ENCODE measurements at regions not wholly inside any gene's neighbourhood (a gene's known extent, or its start where the extent isn't known, plus 50 kb on each side); places are given as distances from the start of the nearest gene placed in this dataset.

- H3K9ac ChIP-seq (ENCODE audit: low read length), result no peak overlapping the region
- BruUV-seq (replicated peaks), result no TSS peak
- no peaks in the 10 kb centered on the region for H3K36me3 ChIP-seq (ENCODE audit: low read depth, low read length)
- no peaks in the 10 kb centered on the region for H3K27me3 ChIP-seq (ENCODE audit: low read length)
- no peak overlapping the region for H3K4me2 ChIP-seq (ENCODE audit: low read length)
- CTCF ChIA-PET, result no interaction called here
- no peak overlapping the region for H3K4me3 ChIP-seq (ENCODE audit: low read length)
- DNase-seq (no peak), ATAC-seq (no peak)
- H3K9me2 ChIP-seq (replicated peaks; ENCODE audit: low read length), result no peaks in the 10 kb centered on the region
- no peak for TF ChIP-seq CTCF (conservative IDR thresholded peaks at IDR 0.05; ENCODE audit: low read depth, low read length)
- TF ChIP-seq EZH2 (IDR thresholded peaks at IDR 0.05; ENCODE audit: low read length, unreplicated experiment), result no peak
- TF ChIP-seq EZH2phosphoT487 (IDR thresholded peaks at IDR 0.05; ENCODE audit: borderline replicate concordance, low read length), result no peak
- H3K27ac ChIP-seq (ENCODE audit: low read length), result no peak overlapping the region
- no peaks in the 10 kb centered on the region for H3K9me3 ChIP-seq (ENCODE audit: low read length)
- no peak overlapping the region for H2AFZ ChIP-seq (ENCODE audit: low read length)
- intact Hi-C loops (cut with micrococcal nuclease), result no loop called here
- POLR2A ChIA-PET (ENCODE audit: unreplicated experiment), result no interaction called here
- no peaks in the 10 kb centered on the region for H4K20me1 ChIP-seq (ENCODE audit: low read length)
- no peaks in the 10 kb centered on the region for H3K4me1 ChIP-seq (ENCODE audit: insufficient read depth, low read length)
- H3F3A ChIP-seq (ENCODE audit: low read length, unreplicated experiment), result no peaks in the 10 kb centered on the region
- no peaks in the 10 kb centered on the region for H3K79me2 ChIP-seq (ENCODE audit: low read length)
Measured at GRCh38 chr20:3326779-3327521, 80.5 kb downstream of the DNAAF9 start.

GRCh38 chr20:3325864-3326263, 81.6 kb downstream of the DNAAF9 start:
- Histone ChIP-seq H2AFZ (ENCODE audit: low read length) (no peak overlapping the region), H3K4me2 (ENCODE audit: low read length) (no peak overlapping the region), H4K20me1 (ENCODE audit: low read length) (no peaks in the 10 kb centered on the region), H3K36me3 (ENCODE audit: low read depth, low read length) (no peaks in the 10 kb centered on the region), H3F3A (ENCODE audit: low read length, unreplicated experiment) (no peaks in the 10 kb centered on the region), H3K27me3 (ENCODE audit: low read length) (no peaks in the 10 kb centered on the region), H3K9me3 (ENCODE audit: low read length) (no peaks in the 10 kb centered on the region), H3K9me2 (replicated peaks; ENCODE audit: low read length) (no peaks in the 10 kb centered on the region), H3K27ac (ENCODE audit: low read length) (no peak overlapping the region), H3K4me3 (ENCODE audit: low read length) (no peak overlapping the region), H3K4me1 (ENCODE audit: insufficient read depth, low read length) (no peaks in the 10 kb centered on the region), H3K9ac (ENCODE audit: low read length) (no peak overlapping the region), H3K79me2 (ENCODE audit: low read length) (no peaks in the 10 kb centered on the region)
- no peak for TF ChIP-seq EZH2phosphoT487 (IDR thresholded peaks at IDR 0.05; ENCODE audit: borderline replicate concordance, low read length)
- no peak for TF ChIP-seq EZH2 (IDR thresholded peaks at IDR 0.05; ENCODE audit: low read length, unreplicated experiment)
- TF ChIP-seq CTCF (conservative IDR thresholded peaks at IDR 0.05; ENCODE audit: low read depth, low read length), result no peak
- ChIA-PET POLR2A (ENCODE audit: unreplicated experiment) (no interaction called here), CTCF (no interaction called here)
- no TSS peak for BruUV-seq (replicated peaks)
- ATAC-seq (no peak), DNase-seq (no peak)
- intact Hi-C loops (cut with micrococcal nuclease), result no loop called here

GRCh38 chr20:3323398-3323797, 84.1 kb downstream of the DNAAF9 start:
- no peak for ATAC-seq
- no peaks in the 10 kb centered on the region for H3F3A ChIP-seq (ENCODE audit: low read length, unreplicated experiment)
- no peak overlapping the region for H2AFZ ChIP-seq (ENCODE audit: low read length)
- H3K9ac ChIP-seq (ENCODE audit: low read length), result no peak overlapping the region
- ChIA-PET POLR2A (ENCODE audit: unreplicated experiment) (no interaction called here), CTCF (no interaction called here)
- peak; percentile 20 for DNase-seq
- no peaks in the 10 kb centered on the region for H3K27me3 ChIP-seq (ENCODE audit: low read length)
- H3K9me3 ChIP-seq (ENCODE audit: low read length), result no peaks in the 10 kb centered on the region
- H3K79me2 ChIP-seq (ENCODE audit: low read length), result no peaks in the 10 kb centered on the region
- H3K9me2 ChIP-seq (replicated peaks; ENCODE audit: low read length), result no peaks in the 10 kb centered on the region
- H4K20me1 ChIP-seq (ENCODE audit: low read length), result no peaks in the 10 kb centered on the region
- peaks cover 3% of the 10 kb centered on the region for H3K4me1 ChIP-seq (ENCODE audit: insufficient read depth, low read length)
- intact Hi-C loops (cut with micrococcal nuclease), result no loop called here
- no TSS peak for BruUV-seq (replicated peaks)
- no peaks in the 10 kb centered on the region for H3K36me3 ChIP-seq (ENCODE audit: low read depth, low read length)
- H3K4me2 ChIP-seq (ENCODE audit: low read length), result no peak overlapping the region
- no peak overlapping the region for H3K4me3 ChIP-seq (ENCODE audit: low read length)
- TF ChIP-seq EZH2phosphoT487 (IDR thresholded peaks at IDR 0.05; ENCODE audit: borderline replicate concordance, low read length), result no peak
- TF ChIP-seq EZH2 (IDR thresholded peaks at IDR 0.05; ENCODE audit: low read length, unreplicated experiment), result no peak
- no peak for TF ChIP-seq CTCF (conservative IDR thresholded peaks at IDR 0.05; ENCODE audit: low read depth, low read length)
- no peak overlapping the region for H3K27ac ChIP-seq (ENCODE audit: low read length)
